GM06990 (cell line): ENCODE measurements at regions not wholly inside any gene's neighbourhood (a gene's known extent, or its start where the extent isn't known, plus 50 kb on each side); places are given as distances from the start of the nearest gene placed in this dataset.
A peak's percentile ranks its signal among the peaks of the same experiment; 100 is the strongest.

Experiments
- DNase-seq: peaks from one replicate; pipeline ENCODE4 v3.0.0-alpha.2; 2011; ENCODE audit not compliant: insufficient read length; ENCODE audit errors: extremely low read depth
- H3K27me3 ChIP-seq: replicated peaks from 2 replicates; pipeline ENCODE4 v1.6.0; 2011; ENCODE audit warnings: low read length; ENCODE audit not compliant: control insufficient read depth, insufficient read depth
- H3K36me3 ChIP-seq: 2 replicates; pipeline ENCODE4 v1.5.1; 2011; ENCODE audit warnings: low read length; ENCODE audit not compliant: control insufficient read depth, insufficient read depth
- H3K4me3 ChIP-seq: replicated peaks from 2 replicates; pipeline ENCODE4 v1.5.1; 2011; ENCODE audit warnings: low read depth, mild to moderate bottlenecking, control low read depth, low read length
- CTCF ChIP-seq: IDR thresholded peaks from 2 replicates; pipeline ENCODE4 v1.5.1; 2011; ENCODE audit warnings: low read length, control low read depth, mild to moderate bottlenecking, inconsistent platforms; ENCODE audit not compliant: insufficient read depth, poor library complexity, severe bottlenecking

DNA sequence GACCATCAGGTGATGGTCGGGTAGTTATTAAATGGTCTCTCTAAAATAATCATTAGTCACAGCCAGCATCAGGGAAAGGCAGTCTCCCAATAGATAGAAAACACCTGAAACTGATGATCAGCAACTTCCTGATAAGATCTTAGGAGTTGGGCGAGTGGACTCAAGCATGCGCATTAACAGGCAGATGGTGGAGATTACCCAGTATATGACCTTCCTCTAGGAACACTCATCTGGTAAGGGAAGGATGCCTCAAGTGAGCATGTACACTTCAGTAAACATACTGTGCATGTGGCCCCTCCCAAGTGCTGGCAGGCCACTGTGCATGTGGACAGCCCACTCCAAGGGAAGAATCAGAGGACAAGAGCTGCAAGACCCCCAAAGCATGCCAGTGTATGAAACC is 105.9 kb downstream of the ABCC12 start:
- DNase-seq, result no peak
- Histone ChIP-seq H3K27me3 (no peaks in the 10 kb centered on the region; the same call in 1 of the 2 replicates), H3K4me3 (no peak overlapping the region), H3K36me3 (no peaks in the 10 kb centered on the region)
- no peak for TF ChIP-seq CTCF

GRCh38 chr16:48047720-48048119 is 108.1 kb downstream of the ABCC12 start:
- no peak for TF ChIP-seq CTCF
- no peak overlapping the region for H3K4me3 ChIP-seq
- DNase-seq, result no peak
- H3K27me3 ChIP-seq, result no peaks in the 10 kb centered on the region; the same call in 1 of the 2 replicates
- no peaks in the 10 kb centered on the region for H3K36me3 ChIP-seq

- Histone ChIP-seq H3K4me3 (no peak overlapping the region), H3K36me3 (no peaks in the 10 kb centered on the region), H3K27me3 (no peaks in the 10 kb centered on the region)
- no peak for DNase-seq
- no peak for TF ChIP-seq CTCF
Observed at GRCh38 chr16:48047241-48047640, 108.6 kb downstream of the ABCC12 start.

- no peak for DNase-seq
- TF ChIP-seq CTCF, result no peak
- no peaks in the 10 kb centered on the region for H3K27me3 ChIP-seq
- H3K4me3 ChIP-seq, result no peak overlapping the region
- H3K36me3 ChIP-seq, result no peaks in the 10 kb centered on the region
Observed at GRCh38 chr16:48044117-48044516, 111.7 kb downstream of the ABCC12 start.

DNA sequence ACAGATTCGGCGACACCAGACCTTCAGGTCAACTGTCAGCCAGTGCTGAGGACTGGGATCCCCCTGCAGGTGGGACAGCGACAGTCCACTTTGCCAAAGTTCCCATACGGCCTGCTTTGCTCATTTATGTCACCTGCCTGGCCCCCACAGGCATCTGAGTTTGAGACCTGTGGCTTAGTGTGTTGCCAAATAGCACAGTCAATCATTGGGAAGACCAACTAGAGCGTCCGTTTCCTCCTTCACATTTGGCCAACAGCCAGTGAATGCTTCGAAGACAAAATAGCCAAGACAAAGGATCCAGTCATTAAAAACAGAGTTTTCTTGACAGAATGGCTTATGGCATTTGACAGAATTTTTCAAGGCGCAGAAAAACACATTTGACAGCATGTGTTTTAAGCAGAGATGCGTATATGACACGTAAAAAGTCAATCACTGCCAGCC is 113.8 kb downstream of the ABCC12 start:
- H3K36me3 ChIP-seq, result no peaks in the 10 kb centered on the region
- H3K4me3 ChIP-seq, result no peak overlapping the region
- H3K27me3 ChIP-seq, result no peaks in the 10 kb centered on the region
- TF ChIP-seq CTCF, result peak; percentile 7
- no peak for DNase-seq

DNA sequence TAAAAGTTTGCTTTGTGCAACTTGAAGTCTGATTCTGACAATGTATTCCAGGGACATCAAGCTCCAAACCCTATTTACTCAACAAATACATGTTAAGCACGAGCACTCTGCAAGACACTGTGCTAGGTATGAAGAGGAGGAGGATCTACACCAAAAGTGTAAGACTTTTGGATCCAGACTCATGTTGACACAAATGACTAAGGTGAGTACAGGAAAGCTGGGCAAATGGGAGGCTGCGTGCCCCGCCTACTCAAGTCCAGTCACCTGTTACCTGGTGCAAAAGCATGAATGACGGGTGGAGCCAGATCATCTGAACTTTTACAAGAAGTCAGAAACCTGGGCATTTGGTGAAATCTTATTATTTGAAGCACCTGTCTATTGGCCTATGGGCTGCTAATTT is 120.7 kb downstream of the ABCC12 start:
- no peak for DNase-seq
- TF ChIP-seq CTCF, result no peak
- Histone ChIP-seq H3K36me3 (no peaks in the 10 kb centered on the region), H3K4me3 (no peak overlapping the region), H3K27me3 (no peaks in the 10 kb centered on the region)
